Neuronal stem cell (in vitro differentiated cells): ENCODE measurements at regions not wholly inside any gene's neighbourhood (a gene's known extent, or its start where the extent isn't known, plus 50 kb on each side); places are given as distances from the start of the nearest gene placed in this dataset.

Experiments used
- DNase-seq: peaks from one replicate; pipeline ENCODE4 v3.0.0-alpha.2; 2013; ENCODE audit warnings: low spot score
- H2AFZ ChIP-seq: one replicate; pipeline ENCODE4 v1.6.1; 2013; ENCODE audit warnings: mild to moderate bottlenecking, low read length, inconsistent platforms
- H2AK5ac ChIP-seq: 2 replicates; pipeline ENCODE4 v1.6.1; 2013; ENCODE audit warnings: low read depth, mild to moderate bottlenecking, inconsistent platforms, low read length, moderate library complexity, mixed read lengths
- H2BK120ac ChIP-seq: 2 replicates; pipeline ENCODE4 v1.6.1; 2013; ENCODE audit warnings: low read depth, mild to moderate bottlenecking, inconsistent platforms, low read length, moderate library complexity, mixed read lengths
- H2BK12ac ChIP-seq: one replicate; pipeline ENCODE4 v1.6.1; 2013; ENCODE audit warnings: low read length, inconsistent platforms
- H2BK15ac ChIP-seq: 2 replicates; pipeline ENCODE4 v1.6.1; 2013; ENCODE audit warnings: mild to moderate bottlenecking, low read length, inconsistent platforms, mixed read lengths
- H2BK5ac ChIP-seq: one replicate; pipeline ENCODE4 v1.6.1; 2013; ENCODE audit warnings: inconsistent platforms, mild to moderate bottlenecking, low read length, moderate library complexity
- H3K14ac ChIP-seq: one replicate; pipeline ENCODE4 v1.6.1; 2013; ENCODE audit warnings: low read length, inconsistent platforms
- H3K18ac ChIP-seq: 2 replicates; pipeline ENCODE4 v1.6.1; 2013; ENCODE audit warnings: low read length, inconsistent platforms
- H3K23ac ChIP-seq: 2 replicates; pipeline ENCODE4 v1.6.1; 2013; ENCODE audit warnings: low read depth, mild to moderate bottlenecking, mixed read lengths, low read length, inconsistent platforms; ENCODE audit not compliant: poor library complexity
- H3K27ac ChIP-seq: replicated peaks from 3 replicates; pipeline ENCODE4 v1.5.1; 2013; ENCODE audit warnings: low read length, inconsistent platforms
- H3K27me3 ChIP-seq, 3 experiments: 2 replicates each; pipeline ENCODE4 v1.6.1; 2013; ENCODE audit warnings: low read length in 3 of 3, mild to moderate bottlenecking in 2 of 3, inconsistent platforms in 1 of 3, low read depth in 1 of 3, mixed read lengths in 1 of 3, moderate library complexity in 1 of 3; ENCODE audit not compliant: control insufficient read depth in 3 of 3, insufficient read depth in 3 of 3
- H3K36me3 ChIP-seq, 2 donors: replicated peaks in 1 of 2; 2 replicates each; pipeline ENCODE4 v1.6.1; 2013; ENCODE audit warnings: low read length in 2 of 2; ENCODE audit not compliant: control insufficient read depth in 2 of 2, insufficient read depth in 2 of 2
- H3K4ac ChIP-seq: 2 replicates; pipeline ENCODE4 v1.6.1; 2013; ENCODE audit warnings: inconsistent platforms, mild to moderate bottlenecking, low read length, moderate library complexity
- H3K4me1 ChIP-seq, 2 donors: 1 replicate in 1 of 2; 2 replicates in 1 of 2; pipeline ENCODE4 v1.6.1; 2013; ENCODE audit warnings: low read length in 2 of 2, low read depth in 1 of 2; ENCODE audit not compliant: control insufficient read depth in 2 of 2, insufficient read depth in 1 of 2
- H3K4me2 ChIP-seq: one replicate; pipeline ENCODE4 v1.6.1; 2013; ENCODE audit warnings: mild to moderate bottlenecking, low read length, inconsistent platforms; ENCODE audit not compliant: insufficient read depth, poor library complexity, severe bottlenecking
- H3K4me3 ChIP-seq, 2 donors: 2 replicates each; pipeline ENCODE4 v1.5.1; 2013; ENCODE audit warnings: low read length in 2 of 2, mild to moderate bottlenecking in 2 of 2, inconsistent platforms in 1 of 2, moderate library complexity in 1 of 2
- H3K79me1 ChIP-seq: one replicate; pipeline ENCODE4 v1.6.1; 2013; ENCODE audit warnings: low read depth, mild to moderate bottlenecking, inconsistent platforms, low read length, moderate library complexity
- H3K9ac ChIP-seq: one replicate; pipeline ENCODE4 v1.6.1; 2013; ENCODE audit warnings: mild to moderate bottlenecking, low read depth, low read length, inconsistent platforms; ENCODE audit not compliant: poor library complexity
- H3K9me3 ChIP-seq, 2 donors: replicated peaks in 1 of 2; 2 replicates each; pipeline versions ENCODE3 to v1.6.1; 2013; ENCODE audit warnings: low read length in 2 of 2, mild to moderate bottlenecking in 2 of 2, inconsistent platforms in 1 of 2, low read depth in 1 of 2, mixed read lengths in 1 of 2, moderate library complexity in 1 of 2; ENCODE audit not compliant: control insufficient read depth in 2 of 2, insufficient read depth in 1 of 2
- H4K8ac ChIP-seq: one replicate; pipeline ENCODE4 v1.6.1; 2013; ENCODE audit warnings: low read depth, mild to moderate bottlenecking, inconsistent platforms, low read length, moderate library complexity
- H4K91ac ChIP-seq: one replicate; pipeline ENCODE4 v1.6.1; 2013; ENCODE audit warnings: low read length, low read depth, mild to moderate bottlenecking, inconsistent platforms; ENCODE audit not compliant: poor library complexity
- WGBS, 2 donors: extraction: QIAGEN DNeasy Blood & Tissue Kit; methylation state at CpG; one replicate each; pipeline ENCODE4 v1.1.7; 2013; ENCODE audit warnings: missing lambda C conversion rate in 2 of 2, mixed read lengths in 1 of 2; ENCODE audit not compliant: insufficient read length in 2 of 2, insufficient replicate concordance in 1 of 2; ENCODE audit errors: extremely low coverage in 2 of 2; 5-methylcytosine and 5-hydroxymethylcytosine counted together

DNA sequence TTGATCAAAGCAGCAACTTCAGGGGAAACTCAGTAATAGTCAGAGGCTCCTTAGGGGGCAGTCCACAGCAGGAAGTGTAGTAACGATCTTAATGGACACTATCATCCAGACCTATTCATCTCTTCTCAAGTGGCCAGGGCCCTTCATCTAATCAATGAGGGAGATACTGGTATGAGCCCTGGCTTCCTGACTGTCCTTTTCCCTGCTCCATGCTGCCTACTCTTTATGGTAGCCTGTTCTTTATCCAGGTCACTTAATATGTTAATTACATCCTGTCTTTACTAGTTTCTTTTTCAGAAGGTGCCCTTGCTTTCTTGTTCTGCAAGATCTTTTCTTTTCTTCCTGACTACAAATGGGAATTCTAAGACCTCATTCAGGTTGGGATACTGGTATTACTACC is 197.1 kb downstream of the CAVIN4 start:
- Histone ChIP-seq H2BK120ac (no peak overlapping the region), H3K4me1 (peaks cover 0 to 3% of the 10 kb centered on the region in 2 donors), H2BK15ac (no peak overlapping the region), H4K8ac (no peak overlapping the region), H2AFZ (no peak overlapping the region), H3K79me1 (no peaks in the 10 kb centered on the region), H3K9ac (no peak overlapping the region), H3K9me3 (no peaks in the 10 kb centered on the region), H3K18ac (no peak overlapping the region), H3K14ac (no peak overlapping the region), H3K4me3 (no peak overlapping the region), H3K27ac (no peak overlapping the region), H3K27me3 (no peaks in the 10 kb centered on the region), H3K4me2 (no peak overlapping the region), H3K23ac (no peak overlapping the region), H3K4ac (no peak overlapping the region), H2BK5ac (no peak overlapping the region), H3K36me3 (no peaks in the 10 kb centered on the region), H4K91ac (no peak overlapping the region), H2AK5ac (no peak overlapping the region), H2BK12ac (no peak overlapping the region)
- WGBS, 2 donors = no CpG with 5 or more reads among the region's 1 CpG
- DNase-seq = no peak

DNA sequence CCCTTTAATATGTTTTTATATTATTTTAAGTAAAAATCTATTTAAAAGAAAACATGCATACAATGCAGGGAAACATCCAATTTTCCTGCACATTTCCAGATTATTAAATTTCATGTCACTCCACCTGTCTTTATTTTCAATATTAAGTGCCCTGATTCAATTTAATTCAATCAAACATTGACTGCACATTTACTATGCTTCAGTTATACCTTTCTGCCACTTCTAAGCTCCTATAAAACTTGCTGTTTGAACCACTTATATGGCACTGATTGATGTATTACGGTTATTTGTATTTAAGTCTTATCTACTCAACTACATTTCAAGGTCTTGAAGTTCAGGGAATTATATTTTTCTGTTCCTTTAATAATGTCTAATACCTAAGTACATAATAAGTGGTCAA is 198.0 kb downstream of the CAVIN4 start:
- Histone ChIP-seq H3K79me1 (no peaks in the 10 kb centered on the region), H3K9ac (no peak overlapping the region), H2BK120ac (no peak overlapping the region), H3K4me1 (peaks cover 0 to 3% of the 10 kb centered on the region in 2 donors), H2AFZ (no peak overlapping the region), H4K8ac (no peak overlapping the region), H3K27me3 (no peaks in the 10 kb centered on the region), H3K18ac (no peak overlapping the region), H2BK12ac (no peak overlapping the region), H3K9me3 (no peaks in the 10 kb centered on the region), H3K14ac (no peak overlapping the region), H2BK15ac (no peak overlapping the region), H3K4me2 (no peak overlapping the region), H2BK5ac (no peak overlapping the region), H3K27ac (no peak overlapping the region), H4K91ac (no peak overlapping the region), H3K36me3 (no peaks in the 10 kb centered on the region), H3K4me3 (no peak overlapping the region), H3K23ac (no peak overlapping the region), H2AK5ac (no peak overlapping the region), H3K4ac (no peak overlapping the region)
- no CpG with 5 or more reads among the region's 1 CpG for WGBS, 2 donors
- no peak for DNase-seq

DNA sequence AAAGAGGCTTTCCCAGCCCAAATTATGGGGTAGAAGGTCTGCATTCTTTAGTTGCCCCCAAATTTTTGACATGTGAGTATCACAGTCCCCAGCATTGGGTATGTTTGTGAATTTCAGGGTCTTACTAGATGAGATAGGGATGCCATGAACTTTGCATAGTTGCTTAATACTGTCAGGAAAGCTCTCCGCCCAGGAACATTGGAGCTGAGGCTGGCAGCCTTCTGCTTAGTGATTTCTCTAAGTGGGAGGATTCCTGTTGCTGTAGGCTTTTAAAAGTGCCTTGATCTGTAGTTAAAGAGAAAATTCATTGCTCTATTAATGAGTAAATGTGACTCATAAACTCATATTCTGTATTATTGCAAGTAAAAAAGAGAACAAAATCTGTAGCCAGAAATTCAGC is 206.9 kb downstream of the CAVIN4 start:
- Histone ChIP-seq H3K9me3 (no peaks in the 10 kb centered on the region), H3K4me2 (no peak overlapping the region), H3K36me3 (no peaks in the 10 kb centered on the region), H3K79me1 (no peaks in the 10 kb centered on the region), H3K9ac (no peak overlapping the region), H3K27ac (no peak overlapping the region), H3K23ac (no peak overlapping the region), H3K4me3 (no peak overlapping the region), H4K8ac (no peak overlapping the region), H3K27me3 (no peaks in the 10 kb centered on the region), H3K4ac (no peak overlapping the region), H2BK12ac (no peak overlapping the region), H2BK5ac (no peak overlapping the region), H3K4me1 (no peaks in the 10 kb centered on the region), H2BK15ac (no peak overlapping the region), H3K14ac (no peak overlapping the region), H2BK120ac (no peak overlapping the region), H4K91ac (no peak overlapping the region), H2AFZ (no peak overlapping the region), H2AK5ac (no peak overlapping the region), H3K18ac (no peak overlapping the region)
- no peak for DNase-seq
- no CpG with 5 or more reads among the region's 1 CpG for WGBS, 2 donors

DNA sequence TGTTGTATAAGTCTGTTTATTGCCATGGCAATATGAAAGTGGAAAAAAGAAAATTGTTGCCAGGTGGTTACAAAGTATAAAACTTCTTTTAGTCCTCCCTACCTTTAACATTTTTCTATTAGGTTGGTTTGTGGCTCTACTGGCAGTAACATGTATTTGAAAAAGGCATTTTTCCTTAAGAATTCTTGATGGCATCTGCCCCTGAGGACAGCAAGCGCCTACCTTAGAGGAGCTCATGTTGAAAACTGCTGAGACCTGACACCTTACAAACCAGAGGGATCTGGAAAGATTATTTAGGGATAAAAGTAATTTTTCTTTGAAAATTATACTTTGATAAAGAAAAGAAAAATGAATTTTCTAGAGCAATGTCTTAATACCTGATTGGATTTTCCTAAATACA is 208.1 kb downstream of the CAVIN4 start:
- H3K4me1 ChIP-seq = no peaks in the 10 kb centered on the region
- H3K36me3 ChIP-seq = no peaks in the 10 kb centered on the region
- H2BK12ac ChIP-seq = no peak overlapping the region
- H4K91ac ChIP-seq = no peak overlapping the region
- no peak overlapping the region for H2BK5ac ChIP-seq
- no peak overlapping the region for H3K18ac ChIP-seq
- no peak overlapping the region for H3K4me3 ChIP-seq
- no peak overlapping the region for H3K4ac ChIP-seq
- H3K4me2 ChIP-seq = no peak overlapping the region
- no peak overlapping the region for H3K14ac ChIP-seq
- no CpG with 5 or more reads among the region's 1 CpG for WGBS, 2 donors
- no peak overlapping the region for H2AFZ ChIP-seq
- no peak overlapping the region for H4K8ac ChIP-seq
- H3K27me3 ChIP-seq = no peaks in the 10 kb centered on the region
- H3K79me1 ChIP-seq = no peaks in the 10 kb centered on the region
- DNase-seq = no peak
- no peak overlapping the region for H3K27ac ChIP-seq
- no peak overlapping the region for H2BK120ac ChIP-seq
- no peaks in the 10 kb centered on the region for H3K9me3 ChIP-seq
- H2AK5ac ChIP-seq = no peak overlapping the region
- no peak overlapping the region for H3K23ac ChIP-seq
- H3K9ac ChIP-seq = no peak overlapping the region
- no peak overlapping the region for H2BK15ac ChIP-seq
